HG03432 (cell line): ENCODE measurements at regions not wholly inside any gene's neighbourhood (a gene's known extent, or its start where the extent isn't known, plus 50 kb on each side); places are given as distances from the start of the nearest gene placed in this dataset.

Source experiments
- ATAC-seq: cut with Tn5 transposase; IDR thresholded peaks from one replicate; pipeline ENCODE4 v1.9.1; 2021; ENCODE audit warnings: mild to moderate bottlenecking, moderate library complexity; ENCODE audit not compliant: unreplicated experiment

- ATAC-seq, result no peak
These were observed 217.4 kb upstream of the FAM83B start for GRCh38 chr6:54629131-54629530.

DNA sequence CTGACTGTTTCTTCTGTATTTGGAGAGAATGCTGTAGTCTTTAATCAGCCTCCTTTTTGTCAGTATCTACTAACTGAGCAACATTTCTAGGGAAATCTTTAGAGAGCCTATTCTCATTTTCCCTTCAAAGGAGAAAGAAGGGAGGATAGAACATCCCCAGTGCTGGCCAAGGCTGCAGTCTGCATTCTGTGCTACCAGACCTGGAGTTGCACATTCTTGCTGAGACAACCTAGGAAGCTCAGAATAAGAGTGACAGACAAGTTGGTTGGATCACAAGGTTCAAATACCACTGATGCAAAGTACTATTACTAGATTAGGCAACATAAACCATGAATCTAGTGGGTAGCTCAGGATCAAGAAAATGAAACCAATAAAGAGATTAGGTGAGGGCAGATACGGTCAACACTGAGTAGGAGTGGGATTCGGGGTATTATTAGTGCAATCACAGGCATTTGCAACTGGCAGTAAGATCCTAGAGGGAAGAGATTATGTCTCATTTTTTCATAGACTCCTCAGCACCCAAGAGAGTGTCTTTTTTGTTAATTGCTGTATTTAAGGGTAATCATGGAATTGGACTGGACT is 213.5 kb upstream of the FAM83B start:
- no peak for ATAC-seq

DNA sequence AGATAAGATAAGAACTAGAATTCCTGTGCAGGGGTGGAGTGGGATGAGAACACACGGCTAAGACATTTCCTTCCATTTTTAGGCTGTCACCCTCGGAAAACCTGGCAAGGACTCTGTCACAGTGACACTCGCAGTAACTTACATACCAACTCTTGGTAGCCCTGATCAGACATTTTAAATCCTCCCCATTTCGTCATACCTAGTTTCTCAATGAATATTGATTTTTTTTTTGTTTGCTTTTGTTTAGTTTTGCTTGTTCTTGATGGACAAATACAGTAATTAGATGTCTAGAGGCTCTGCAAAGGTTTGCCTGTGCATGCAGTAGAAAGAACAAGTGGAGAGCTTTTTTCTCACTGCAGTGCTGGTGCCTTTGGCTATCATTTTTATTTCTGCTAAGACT is 213.0 kb upstream of the FAM83B start:
- no peak for ATAC-seq

DNA sequence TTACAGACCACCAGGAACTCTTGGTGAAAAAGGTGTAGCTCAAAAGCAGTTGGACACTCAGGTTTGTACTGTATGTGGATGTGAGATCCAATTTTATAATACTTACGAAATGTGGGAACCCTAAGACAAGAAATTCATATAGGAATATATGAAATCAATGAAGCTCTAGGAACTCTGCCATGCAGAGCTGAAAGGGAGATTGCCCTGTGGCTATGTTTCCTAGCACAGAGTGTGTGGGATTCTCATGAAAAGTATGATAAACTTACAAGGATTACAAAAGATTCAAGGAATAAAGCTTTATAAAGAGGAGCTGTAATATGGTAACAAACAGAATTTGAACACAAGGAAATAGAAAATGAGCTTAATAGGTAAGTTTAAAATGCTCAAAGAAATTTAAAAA is 205.7 kb upstream of the FAM83B start:
- ATAC-seq, result no peak

DNA sequence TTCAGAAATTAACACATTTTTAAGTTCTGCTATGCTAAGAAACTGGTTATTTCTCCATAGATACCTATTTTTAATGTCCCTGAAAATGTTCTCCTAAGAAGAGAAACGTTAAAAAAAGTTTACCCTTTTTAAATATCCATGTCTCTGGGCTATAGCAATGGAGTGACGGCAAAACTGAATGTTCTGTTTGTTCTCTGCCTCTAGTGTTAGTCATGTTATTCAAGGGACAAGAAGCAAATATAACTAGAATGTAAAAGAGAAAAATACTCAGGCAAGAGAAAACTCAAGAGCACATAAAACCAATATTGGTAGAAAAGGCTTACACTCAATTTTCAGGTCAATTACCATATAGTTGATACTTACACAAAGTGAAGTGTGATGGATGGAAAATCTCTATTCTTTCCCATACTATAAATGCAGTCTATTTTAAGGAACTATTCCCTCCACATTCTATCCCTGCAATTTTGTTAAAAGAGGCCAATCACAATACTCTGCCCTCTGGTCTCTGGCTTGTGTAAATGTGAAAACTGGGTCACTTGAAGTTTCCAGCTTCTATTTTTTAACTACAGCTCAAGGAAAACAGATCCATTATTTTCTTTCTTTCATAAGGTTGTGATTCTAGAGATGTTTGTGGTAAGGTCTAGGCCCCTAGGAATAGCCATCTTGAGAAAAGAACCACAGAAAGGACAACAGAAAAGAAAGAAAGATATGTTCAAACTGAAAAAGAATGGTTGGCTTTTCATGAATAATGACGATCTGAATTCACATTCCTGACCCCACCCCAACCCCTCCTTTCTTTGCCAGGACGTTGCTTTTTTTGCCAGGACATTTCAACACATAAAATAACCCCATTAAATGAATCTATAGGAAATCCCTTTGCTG is 200.3 kb upstream of the FAM83B start:
- ATAC-seq, result no peak

DNA sequence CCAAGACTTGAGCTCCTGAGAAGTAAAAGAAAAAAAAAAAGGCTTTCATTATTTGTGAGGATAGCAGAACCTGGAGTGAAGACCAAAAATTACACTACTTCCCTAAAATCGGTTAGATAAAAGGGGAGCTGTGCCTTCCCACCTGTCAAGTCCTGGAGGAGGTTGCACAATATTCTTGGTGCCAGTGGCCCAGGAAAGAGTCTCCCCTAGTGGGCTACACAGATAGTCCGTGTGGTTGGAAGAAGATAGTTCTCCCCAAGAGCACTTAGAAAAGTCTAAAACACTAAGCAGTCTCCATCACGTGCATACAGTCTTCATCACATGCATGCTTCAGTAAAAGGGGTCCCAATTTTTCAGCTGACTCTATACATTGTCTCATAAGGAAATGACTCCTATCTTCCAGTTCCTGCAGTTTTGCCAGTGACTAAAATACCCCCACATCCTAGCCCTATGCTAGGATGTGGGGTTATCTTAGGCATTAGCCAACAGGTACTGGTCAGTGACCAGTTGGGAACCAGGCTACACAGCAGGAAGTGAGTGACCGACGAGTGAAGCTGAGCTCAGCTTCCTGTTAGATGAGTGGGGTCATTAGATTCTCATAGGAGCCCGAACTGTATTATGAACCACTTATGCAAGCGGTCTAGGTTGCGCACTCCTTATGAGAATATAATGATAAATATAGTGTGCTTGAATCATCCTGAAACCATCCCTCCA is 199.5 kb upstream of the FAM83B start:
- no peak for ATAC-seq

- ATAC-seq, result no peak
These were observed 192.2 kb upstream of the FAM83B start for GRCh38 chr6:54654381-54654780.

- no peak for ATAC-seq
These were observed 191.4 kb upstream of the FAM83B start for GRCh38 chr6:54655162-54655561.

GRCh38 chr6:54665278-54665677 is 181.3 kb upstream of the FAM83B start:
- ATAC-seq, result no peak

GRCh38 chr6:54680531-54680930 is 166.0 kb upstream of the FAM83B start:
- no peak for ATAC-seq

DNA sequence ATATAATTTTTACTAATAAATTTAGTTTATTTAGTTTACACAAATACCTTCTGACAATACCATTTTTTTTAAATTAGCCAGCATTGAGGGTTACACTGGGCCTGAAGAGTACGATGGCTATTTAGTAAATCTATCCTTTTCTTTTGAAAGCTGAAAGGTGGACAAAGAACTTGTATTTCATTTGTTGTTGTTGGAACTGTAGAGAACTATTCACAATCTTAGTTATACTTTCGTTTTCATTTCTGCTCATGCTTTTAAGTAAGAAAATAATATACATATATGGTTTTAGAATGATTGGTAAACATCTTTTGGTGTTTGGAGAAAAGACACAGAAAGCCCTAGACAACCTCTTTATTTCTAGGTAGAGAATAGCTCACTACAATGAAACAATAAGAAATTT is 165.3 kb upstream of the FAM83B start:
- ATAC-seq, result no peak

- ATAC-seq, result no peak
These were observed 164.6 kb upstream of the FAM83B start for GRCh38 chr6:54681987-54682386.

DNA sequence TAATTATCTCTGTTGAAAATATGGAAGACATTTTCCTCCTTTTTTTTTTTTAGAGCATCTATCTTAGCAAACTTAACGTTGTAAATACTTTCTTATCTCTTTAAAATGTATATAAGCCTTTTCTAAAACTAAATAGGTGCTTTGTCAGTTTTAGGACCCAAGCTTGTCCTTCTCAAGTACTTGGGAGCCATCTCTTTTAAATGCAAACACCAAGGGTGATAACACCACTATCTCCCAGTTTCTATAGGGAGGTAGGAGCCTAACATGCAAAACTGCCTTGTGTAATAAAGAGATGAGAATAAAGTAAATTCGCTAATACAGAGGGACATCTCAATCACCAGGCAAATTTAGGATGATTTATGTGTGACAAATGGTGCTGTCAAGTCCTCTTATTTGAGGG is 157.0 kb upstream of the FAM83B start:
- no peak for ATAC-seq

- ATAC-seq, result no peak
These were observed 156.0 kb upstream of the FAM83B start for GRCh38 chr6:54690596-54690995.

DNA sequence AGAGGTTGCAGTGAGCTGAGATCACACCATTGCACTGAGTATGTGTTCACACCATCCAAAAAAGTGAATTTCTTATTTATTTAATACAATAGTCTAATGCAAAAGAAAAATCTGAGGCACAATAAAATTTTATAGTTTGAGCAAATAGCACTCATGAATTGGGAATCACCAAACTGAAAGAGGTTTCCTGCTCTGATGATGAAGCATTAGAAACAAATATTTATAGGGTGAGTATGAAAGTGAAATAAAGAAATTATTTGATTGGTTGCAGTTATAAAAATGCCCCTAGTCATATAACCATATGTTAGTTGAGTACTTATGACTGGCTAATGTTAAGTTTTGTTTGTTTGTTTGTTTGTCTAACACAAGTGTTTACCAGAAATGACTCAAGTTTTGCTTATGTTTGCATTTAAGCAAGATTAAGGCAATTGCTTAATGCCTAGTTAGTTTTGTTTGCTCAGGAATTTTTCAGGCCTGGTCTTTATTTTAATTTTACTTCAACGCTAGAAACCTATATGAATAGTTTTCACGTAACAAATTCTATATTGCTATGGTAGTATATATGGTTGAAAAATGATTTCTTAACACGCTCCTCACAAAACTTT is 151.5 kb upstream of the FAM83B start:
- ATAC-seq, result no peak

DNA sequence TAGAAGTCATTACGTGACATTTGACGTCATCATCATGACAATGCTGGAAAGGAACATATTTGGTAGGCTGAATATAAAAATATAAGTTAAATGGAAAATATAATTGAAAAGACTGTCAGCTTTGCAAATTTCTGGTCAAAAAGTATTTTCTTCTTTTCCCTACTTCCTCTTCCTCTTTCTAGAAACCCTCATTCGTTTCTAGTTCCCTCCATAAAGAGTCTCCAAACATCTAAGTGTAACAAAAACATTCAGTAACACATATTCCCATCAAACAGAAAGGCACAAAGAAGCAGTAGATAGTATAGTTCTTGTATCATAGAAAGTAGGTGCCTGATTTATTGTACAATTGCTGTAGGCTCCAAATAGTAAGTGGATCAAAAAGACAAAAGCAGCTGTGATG is 150.8 kb upstream of the FAM83B start:
- ATAC-seq, result no peak

- no peak for ATAC-seq
These were observed 149.1 kb upstream of the FAM83B start for GRCh38 chr6:54697424-54697823.

- ATAC-seq, result peak; percentile 83
These were observed 147.6 kb upstream of the FAM83B start for GRCh38 chr6:54698974-54699373.

DNA sequence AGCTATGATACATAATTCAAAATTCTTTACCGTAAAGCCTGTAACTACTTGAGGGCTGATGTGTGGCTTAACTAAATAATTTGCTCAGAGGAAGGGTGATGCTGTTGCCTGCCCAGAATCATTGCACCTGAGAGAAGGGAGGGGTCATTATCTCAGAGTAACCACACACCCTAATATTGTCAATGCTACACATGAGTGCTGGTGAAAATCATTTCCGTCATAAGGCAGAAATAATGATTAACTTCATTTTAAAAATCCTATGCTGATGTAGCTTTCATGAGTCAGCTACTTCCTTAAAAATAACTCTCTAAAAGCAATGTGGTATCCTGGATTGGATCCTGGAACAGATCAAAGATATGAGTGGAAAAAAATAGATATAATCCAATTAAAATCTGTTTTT is 146.4 kb upstream of the FAM83B start:
- ATAC-seq, result no peak

GRCh38 chr6:54702772-54703171 is 143.8 kb upstream of the FAM83B start:
- no peak for ATAC-seq

DNA sequence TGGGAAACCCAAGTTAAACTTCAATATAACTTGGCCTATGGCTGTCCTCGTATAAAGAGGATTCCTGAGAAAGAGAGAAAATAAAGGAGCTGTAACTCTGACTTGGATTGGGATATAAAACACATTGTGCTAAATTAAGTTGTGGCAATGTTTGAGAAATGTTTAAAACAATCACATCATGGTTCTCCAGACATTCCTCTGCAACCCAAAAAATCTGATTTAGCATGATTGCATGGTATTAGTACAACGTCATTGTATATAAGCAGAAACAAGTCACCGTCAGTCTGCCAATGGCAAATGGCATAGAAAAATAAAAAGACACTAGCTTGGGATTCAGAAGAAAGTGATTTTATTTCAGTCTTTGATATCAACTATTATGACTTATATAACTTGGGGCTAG is 140.2 kb upstream of the FAM83B start:
- ATAC-seq, result no peak
